ENCODE measurements at regions not wholly inside any gene's neighbourhood (a gene's known extent, or its start where the extent isn't known, plus 50 kb on each side); places are given as distances from the start of the nearest gene placed in this dataset.

DNA sequence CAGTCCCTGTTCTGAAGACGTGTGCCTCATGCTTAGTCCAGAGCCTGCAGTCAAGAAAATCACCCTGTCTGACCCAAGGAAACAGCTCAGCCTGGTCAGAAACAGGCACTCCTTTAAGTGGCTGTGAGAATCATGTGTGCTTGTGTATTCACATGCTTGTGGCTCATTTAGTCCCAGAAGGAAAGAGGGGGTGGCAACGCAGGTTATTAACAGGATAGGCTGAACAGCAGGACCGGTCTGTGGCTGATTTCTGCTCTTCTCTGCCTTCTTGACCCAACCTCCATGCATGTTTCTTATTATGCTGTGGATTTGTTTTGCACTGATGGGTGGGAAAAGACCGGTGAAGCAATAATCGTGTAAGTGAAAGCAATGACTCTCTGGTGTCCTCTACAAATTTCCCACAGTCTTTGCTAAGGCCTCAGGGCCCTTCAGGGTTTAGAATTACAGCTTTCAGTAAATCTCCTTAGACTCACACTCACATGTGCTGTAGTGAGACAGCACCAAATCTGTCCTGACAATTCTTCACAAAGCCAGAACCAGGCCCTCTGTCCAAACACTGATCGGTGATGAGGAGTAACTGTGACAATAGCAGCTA, 288.1 kb downstream of the ETS1 start:
- DNase-seq: peak; percentile 39

DNA sequence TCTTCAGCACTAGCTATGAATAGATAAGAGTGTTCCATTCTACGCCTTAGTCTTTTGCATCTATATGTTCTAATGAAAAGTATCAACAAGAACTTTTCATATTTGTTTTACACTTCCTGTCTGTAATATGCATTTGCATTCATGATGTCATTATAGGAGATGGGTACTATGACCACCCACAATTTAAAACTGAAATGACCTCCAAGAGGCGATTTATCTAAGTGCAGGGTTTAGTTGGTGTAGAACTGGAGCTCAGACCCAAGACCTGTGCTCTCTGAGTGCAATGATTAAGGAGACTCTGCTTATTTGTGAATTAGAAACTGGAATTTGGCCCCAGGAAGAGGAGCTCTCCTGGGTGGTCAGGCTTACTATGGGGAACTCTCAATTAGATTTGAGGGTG, 289.1 kb downstream of the ETS1 start:
- no peak for DNase-seq

DNA sequence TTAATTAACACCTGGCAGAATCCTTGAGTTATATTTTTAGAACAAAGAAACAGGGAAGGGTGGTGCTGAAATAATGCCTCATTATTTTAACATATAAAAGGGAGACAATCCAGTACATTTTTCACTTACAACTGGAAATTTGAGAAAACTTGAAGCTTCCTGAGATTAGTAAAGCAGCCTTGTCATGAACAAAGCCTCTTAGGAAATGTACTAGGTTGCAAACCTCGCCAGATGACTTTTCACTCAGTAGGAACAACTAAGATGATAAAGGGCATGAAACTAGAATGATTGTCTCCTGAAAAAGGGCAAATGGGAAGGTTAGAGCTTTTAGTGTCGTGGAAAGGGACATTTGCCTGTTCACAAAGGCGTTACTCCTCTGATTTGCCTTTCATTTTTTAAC, 289.6 kb downstream of the ETS1 start:
- no peak for DNase-seq

DNA sequence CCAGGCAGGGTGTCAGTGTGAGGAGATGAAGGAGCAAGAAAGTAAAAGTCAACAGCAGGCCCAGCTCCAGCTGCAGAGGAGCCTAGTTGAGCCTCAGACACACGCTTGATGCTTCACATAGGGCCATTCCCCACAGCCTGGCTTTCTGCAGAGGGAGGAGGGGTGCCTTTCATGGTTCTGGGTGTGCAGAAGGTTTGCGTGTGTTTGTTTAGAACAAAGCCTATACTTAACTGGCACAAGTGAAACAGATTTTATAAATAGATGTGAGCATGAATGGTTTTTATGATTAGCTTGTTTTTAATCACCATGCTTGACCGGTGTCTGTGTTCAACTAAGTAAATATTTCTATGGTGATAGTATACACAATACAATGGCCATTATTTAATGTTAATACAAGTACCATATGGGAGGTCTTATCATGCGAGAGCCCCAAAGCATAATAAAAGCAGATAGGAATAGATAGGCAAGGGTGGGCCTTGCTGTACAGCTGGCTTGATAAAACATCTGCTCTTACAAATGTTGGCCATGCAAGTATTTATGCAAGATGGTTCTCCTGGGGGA, 290.2 kb downstream of the ETS1 start:
- no peak for DNase-seq

DNA sequence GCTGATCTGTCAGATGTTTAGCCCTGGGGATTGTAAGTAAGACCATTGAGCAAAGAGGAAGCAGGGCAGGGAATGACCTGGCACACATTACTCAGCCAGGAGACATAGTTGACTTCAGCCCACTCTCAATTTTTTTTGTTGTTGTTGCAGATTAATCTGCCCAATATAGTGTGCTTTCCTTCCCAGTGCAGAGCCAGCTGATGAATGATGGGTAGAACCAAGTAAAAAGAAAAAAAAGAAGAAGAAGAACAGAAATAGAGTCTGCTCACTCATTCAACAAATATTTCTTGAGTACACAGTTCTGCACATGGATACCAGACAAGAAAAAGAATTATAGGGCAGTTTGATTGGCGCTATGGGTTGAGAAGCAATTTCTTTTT, 292.7 kb downstream of the ETS1 start:
- no peak for DNase-seq

DNA sequence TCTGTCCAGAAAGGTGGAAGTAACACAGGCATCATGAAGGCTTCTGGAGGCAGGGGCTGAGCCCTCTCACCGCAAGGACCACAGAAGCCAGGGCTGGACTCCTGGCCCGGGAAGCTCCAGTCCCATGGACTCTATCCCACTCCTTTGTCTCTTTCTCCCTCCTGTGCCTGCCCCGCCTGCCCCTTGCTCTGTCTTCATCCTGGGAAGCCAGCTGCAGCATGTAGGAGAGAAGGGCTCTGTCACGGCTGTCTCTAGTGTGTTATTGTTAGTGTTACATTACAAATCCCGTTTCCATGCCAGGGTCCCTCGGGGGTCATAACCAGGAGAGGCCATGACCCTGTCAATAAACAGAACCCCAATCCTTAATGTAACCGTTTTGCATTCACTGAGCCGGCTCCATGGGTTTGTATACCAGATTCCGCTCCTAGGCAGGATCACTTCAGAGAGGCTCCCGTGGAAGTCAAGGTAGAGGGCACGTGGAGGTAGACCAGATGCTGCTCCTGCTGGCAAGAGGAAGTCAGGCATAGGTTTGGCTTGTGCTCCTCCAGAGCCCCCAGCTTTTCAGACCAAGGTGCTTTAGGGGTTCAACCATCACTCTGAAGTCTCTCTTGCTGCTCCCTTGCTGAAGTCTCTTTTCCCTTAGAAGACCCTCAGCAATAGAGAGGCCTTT, 293.2 kb downstream of the ETS1 start:
- no peak for DNase-seq

DNA sequence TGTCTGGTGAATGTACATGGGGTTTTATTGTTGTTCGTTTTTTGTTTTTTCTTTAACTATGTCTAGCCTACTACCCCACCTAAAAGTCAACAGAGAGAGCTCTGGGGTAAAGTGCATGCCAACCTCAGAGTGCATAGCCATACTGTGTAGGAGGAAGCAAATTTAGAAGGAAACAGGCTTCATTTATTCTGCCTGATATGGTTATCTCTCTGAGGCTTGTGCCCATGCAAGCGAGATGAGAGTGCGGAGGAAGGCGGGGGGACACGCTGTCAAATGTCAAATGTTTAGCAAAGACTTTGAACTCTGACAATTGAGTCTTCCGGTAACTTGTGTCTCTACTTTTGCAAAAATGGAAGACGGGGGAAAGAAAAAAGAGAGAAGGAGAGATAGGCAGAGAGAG, 295.5 kb downstream of the ETS1 start:
- peak; percentile 71 for DNase-seq

DNA sequence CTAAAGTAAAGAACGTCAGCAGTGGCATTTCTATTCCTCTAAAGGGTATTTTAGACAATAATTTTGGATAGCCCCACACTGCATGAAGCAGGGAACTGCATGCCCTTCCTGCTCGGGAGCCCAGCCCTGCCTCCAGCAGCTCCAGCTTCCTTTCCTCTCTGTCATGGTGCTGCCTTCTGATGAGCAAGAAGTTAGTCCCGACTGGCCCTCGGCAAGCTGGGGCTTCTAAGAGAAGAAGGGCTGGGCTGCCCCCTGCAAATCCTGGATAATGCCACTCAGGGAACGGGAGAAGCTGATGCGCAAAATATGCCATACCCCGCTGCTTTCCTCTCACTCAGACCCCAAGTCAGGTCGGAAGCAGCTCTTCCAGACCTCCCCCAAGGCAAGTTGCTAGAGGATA, 296.4 kb downstream of the ETS1 start:
- DNase-seq: no peak

DNA sequence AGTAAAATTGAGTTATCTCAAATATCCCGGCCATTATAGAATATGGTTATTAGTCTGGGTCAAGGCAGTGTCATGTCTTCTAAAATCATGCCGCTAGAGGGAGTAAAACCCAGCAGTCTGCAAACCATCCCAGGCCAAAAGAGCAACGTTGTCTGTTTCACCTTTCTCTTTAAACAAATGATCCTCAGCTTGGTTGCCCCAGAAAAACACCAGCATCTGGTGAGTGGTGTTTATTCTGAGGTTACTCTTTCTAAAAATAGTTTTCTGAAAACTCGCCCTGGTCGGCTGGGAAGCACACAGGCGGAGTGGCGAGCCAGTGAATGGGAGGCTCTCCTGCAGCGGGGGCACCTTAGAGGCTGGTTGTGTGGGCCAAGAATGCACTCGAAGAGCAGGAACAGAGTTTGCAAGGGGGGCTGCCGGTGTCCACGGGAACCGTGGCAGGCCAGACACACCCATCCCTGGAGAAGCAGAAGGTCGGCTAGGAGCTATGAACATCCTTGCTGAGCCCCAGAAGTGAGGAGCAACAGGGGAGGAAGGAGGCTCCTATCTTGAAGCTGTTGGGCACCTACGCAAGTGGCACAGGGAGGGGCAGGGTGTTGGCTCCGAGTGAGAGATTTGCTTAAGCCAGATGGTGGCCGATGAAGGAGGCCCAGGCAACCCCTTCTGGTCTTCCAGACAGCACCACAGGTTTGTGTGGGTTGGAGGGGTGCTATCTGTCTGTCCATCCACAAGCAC, 297.1 kb downstream of the ETS1 start:
- DNase-seq: peak; percentile 93

DNA sequence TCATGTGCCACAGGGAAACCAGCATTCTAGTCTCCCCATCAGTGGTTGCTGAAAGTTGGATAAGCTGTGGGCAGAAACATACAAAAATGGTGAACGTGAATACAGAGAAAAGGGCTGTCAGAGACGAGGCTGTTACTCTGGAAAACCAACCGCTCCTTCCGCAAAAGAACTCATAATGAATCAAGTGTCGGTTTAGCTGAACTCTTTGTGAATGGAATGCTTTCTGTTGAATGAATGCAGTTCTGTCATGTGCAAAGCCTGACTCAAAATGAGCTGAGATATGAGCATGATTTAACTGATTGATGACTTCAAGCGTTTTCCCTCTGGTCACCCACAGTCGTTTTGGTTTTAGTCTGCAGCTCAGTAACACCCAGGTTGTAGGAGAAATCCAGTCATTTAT, 298.3 kb downstream of the ETS1 start:
- no peak for DNase-seq

DNA sequence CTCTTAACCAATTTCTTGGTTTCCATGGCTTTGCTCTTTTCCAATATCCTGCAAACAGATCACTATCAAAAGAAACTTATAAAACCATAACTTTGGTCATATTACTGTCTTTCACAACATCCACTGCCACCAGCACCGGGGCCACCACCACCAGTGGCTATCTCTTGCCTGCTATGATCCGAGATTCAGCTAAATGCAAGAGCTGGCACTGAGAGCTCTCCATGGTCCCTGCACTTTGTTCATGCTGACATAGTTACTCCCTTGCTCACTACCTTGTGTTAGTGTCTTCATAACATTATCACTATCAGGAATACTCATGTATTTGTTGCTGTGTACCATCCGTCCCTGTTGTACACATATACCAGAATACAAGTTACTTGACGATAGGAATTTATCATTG, 299.0 kb downstream of the ETS1 start:
- no peak for DNase-seq

DNA sequence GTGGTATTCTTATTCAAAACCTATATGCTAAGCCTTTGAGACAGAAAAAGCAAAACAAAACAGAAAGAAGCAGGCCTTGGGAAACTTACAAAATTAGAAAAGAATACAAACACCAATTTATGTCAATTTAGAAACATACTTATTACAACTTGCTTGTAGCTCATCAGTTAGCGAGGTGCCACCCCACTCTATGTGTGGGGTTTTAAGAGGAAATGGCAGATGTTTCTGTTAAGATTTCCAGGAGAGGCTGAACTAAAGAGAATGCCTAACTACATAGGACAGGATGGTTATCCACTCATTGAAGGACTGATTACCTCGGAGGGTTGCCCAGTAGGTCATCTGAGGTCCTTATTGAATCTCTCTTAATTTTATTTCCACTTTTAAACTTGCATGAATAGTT, 302.0 kb downstream of the ETS1 start:
- DNase-seq: peak; percentile 39

DNA sequence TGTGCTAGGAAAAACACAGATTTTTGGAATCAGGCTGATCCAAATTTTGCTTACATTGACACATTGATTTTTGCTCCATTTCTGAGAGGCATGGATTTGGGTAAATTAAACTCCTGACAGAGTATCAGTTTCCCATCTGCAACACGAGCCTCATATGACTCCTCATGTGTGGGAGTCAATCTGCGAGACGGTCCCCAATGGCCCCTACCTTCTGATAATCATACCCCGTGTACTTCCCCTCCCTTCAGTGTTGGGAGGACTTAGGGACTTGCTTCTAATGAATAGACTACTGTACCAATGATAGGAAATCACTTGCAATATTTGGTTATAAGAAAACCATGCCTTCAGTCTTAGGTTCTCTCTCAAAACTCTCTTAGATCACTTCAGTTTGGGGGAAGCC, 302.7 kb downstream of the ETS1 start:
- DNase-seq: no peak

DNA sequence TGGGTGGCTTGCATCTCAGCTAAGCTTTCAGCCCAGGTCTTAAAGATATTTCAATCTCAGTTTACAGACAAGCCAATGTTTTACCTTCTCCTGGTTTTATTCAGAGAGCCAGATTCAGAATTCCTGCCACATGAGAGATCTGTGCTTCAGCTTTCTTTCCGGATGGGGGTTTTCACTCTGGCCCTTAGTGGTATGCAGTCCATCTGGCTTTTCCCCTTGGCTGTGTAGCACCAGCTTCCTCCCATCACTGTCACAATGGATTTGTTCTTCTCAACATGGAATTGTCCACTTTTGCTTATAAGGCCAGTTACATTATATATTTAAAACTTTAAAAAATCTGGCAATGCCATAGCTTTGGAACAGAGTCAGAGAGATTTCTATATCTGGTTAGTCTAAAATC, 303.9 kb downstream of the ETS1 start:
- DNase-seq: no peak

DNA sequence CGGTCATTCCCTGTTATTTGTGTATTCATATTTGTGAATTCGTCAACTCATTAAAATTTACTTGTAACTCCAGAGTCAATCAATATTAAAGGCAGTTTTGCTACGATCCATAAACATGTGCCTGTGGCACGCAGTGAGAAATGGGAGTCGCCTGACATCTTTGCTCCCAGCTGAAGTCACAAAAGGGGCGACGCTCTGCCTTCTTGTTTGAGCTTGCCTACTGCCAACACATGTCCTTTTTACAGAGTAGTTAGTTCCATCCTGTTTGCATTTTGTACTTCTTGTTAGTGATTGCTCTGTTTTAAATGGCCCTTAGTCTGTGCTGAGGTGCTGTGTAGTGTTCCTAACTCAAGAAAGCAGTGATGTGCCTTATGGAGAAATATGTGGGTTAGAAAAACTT, 305.3 kb downstream of the ETS1 start:
- DNase-seq: no peak

DNA sequence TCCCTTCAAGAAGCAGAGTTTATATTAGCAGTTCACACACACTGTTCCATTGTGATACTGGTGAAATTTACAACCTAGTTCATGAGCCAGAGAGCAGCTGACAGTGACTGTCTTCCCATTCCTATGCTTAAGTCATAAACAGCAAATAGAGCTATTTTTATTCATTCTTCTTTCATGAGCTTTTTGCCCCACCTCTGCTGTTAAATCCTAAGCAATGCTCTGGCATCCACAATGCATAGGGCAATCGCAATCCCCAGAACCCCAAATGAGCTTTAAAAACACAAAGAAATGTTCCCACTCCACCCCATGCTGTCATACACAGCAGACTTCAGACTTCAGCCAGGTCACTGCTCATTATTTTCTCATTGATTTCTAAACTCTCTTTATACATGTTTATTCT, 307.5 kb downstream of the ETS1 start:
- no peak for DNase-seq

DNA sequence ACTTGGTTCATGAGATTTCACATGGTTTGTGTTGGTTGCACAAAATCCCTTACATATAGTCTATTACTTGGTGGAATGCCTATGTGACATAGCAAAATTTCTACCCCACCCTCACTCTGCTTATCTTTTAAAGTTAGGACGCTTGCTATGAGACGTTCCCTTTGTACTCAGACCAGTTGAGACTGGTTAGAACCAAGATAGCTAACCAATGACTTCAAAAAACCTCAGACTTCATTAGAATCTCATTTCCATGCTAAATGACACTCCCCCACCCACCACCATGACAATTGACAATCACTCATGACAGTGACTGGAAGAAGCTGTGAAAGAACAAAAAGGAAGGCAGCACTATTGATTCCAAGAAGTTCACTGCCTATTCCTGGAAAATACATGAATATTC, 313.6 kb downstream of the ETS1 start:
- DNase-seq: no peak

DNA sequence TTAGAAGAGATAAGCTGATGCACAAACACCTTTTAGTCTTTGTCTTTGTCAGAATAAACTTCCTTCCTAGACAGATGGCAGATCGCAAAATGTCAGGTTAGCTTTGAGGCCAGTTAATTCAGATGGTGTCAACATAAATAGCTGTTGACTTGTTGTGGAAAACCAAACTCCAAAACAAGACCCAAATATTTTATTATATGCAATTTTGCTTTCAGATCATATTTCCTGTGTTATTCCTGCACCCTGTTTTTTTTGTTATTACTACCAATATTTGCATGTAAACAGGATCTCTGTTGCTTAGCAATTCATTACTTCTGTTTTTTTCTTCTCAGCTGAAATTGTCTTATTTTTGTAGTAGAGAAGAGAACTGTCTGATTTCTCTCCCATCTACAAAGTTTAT, 316.0 kb downstream of the ETS1 start:
- peak; percentile 77 for DNase-seq

DNA sequence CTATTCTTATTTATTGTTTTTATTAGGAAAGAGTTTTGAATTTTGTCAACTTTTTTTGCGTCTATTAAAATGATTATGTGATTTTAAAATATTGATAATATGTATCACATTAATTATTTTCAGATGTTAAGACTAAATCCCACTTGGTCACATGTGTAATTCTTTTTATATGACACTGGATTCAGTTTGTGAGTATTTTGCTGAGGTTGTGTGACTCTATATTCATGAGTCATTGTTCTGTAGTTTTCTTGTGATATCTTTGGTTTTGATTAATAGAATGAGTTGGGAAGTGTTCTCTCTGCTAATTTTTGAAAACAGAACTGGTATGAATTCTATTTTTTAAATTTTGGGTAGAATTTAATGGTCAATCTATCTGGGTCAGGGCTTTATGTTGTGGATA, 317.9 kb downstream of the ETS1 start:
- DNase-seq: no peak

DNA sequence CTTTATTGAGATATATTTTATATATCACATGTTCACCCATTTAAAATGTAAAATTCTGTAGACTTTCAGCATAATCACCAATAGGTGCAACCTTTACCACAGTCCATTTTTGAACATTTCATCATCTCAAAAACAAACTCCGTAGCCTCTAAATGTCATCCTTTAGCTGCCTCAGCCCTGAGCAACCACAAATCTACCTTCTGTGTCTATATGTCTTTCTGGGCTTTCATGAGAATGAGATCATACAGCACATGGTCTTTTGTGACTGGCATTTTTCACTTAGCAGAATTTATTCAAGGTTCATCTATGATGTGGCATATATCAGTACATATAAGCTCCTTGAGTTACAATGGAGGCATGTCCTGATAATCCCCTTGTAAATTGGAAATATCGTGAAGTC, 320.5 kb downstream of the ETS1 start:
- DNase-seq: no peak

DNA sequence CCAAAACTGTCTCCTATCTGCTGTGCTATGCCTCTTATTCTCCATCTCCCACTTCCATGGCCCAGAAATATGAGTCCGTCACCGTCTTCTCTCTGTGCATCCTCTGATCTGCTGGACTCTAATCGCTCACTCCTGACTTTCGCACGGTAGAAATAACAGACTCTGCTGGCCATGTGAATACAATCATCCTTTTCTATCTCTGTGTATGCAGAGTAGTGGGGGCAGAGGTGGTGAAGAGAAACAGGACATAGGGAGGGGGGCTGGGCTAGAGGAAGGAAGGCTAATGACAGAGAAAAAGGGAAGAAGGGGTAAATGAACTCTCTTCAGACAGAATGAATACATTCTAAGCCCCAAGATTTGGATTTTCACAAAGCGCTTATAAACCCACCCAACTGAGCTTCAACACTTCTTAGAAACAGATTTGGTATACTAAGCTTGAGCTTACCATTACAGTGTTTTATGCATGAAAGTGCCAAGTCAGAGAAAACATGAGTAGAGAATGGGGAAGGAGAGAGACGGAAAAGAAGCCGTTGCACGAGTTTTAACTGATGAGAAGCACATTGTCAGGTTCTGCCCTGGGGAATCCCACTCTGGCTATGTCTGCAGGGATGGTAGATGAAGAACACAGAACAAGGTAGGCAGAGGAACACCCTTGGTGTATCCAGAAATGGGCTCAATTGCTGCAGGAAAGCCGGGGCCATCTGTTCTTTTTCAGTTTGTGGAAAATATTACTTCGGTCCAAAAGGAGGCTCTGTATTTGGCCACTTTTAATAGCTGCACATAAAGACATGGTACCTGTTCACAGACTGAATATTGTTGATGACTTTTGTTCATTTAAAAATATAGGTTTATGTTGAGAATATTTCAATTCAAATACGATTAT, 324.7 kb downstream of the ETS1 start:
- DNase-seq: no peak

DNA sequence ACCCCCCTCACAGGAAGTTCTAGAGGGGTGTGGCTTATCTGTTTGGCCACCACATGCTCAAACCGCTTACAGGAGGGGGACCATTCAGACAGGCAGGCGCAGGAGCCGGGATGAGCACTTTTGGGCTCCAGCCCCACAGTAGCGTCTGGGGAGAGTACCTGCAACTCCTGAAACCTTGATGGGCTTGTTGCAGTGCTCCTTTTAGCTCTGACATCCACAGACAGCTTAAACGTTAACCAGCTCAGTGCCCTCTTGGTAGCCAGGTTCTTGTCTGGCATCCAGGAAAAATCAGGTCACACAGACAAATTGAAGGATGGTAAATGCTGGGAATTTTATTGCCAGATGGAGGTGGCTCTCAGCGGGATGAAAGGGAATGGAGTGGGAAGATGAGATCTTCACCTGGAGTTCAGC, 326.3 kb downstream of the ETS1 start:
- no peak for DNase-seq

DNA sequence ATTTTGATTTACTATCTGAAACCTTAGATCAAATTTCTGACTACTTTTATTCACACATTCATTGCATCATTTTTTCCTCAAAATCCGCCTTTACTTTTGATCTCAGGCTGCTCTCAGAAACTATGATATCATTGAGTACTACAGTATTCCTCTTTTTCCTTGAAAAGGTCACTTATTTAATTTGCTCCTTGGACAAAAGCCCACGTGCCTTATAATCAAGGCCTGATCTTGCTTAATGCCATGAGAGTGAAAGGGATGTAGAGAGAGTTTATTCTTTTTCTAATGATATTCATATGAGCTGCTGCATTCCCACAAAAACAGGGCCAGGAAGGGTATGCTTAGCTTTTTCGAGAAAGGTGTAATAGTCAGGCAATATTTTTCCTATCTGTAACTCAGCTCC, 327.0 kb downstream of the ETS1 start:
- no peak for DNase-seq

Measured in CD4-positive, alpha-beta T cell treated with Interleukin-17A for 1 hour (primary cell).